HG02759 (cell line): ENCODE measurements at regions not wholly inside any gene's neighbourhood (a gene's known extent, or its start where the extent isn't known, plus 50 kb on each side); places are given as distances from the start of the nearest gene placed in this dataset.
A peak's percentile ranks its signal among the peaks of the same experiment; 100 is the strongest.

Source experiments
- ATAC-seq: cut with Tn5 transposase; IDR thresholded peaks from one replicate; pipeline ENCODE4 v1.9.1; 2021; ENCODE audit warnings: mild to moderate bottlenecking, moderate library complexity; ENCODE audit not compliant: unreplicated experiment

GRCh38 chr4:111535792-111536191 is 609.5 kb upstream of the FAM241A start:
- ATAC-seq: no peak

DNA sequence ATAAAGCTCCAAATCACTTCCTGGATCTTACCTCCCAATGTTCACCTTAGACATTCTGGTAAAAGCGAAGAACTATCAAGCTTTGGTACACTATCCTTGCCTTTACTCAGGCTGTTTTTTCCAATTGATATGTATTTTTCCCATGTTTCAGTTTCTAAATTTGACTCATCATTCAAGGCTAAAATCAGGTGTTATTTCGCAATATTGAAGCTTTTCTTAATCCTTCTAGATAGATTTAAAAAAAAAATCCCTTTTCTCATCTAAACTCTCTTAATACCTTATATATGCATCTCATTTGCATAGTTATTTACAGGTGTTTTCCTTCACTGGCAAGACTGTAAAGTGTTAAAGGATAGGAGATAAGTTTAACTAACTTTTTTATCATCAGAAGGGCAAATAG is 608.1 kb upstream of the FAM241A start:
- no peak for ATAC-seq

GRCh38 chr4:111537871-111538270 is 607.4 kb upstream of the FAM241A start:
- no peak for ATAC-seq

DNA sequence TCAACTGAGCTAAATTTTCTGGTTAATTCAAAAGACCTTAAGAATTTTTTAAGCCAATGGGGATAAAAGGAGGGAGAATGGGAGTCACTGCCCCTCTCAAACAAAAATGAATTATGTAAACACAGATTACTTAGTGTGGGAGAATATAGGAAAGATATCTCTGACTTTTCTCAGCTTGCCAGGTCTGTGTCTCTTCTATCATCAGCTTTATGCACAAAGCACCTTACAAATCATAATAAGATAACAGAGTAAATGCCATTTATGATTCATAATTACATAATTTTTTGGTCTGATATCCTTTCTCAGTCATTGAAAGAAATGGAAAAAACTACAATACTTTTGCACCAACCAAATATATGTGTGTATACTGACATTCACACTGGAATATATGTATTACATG is 604.6 kb upstream of the FAM241A start:
- ATAC-seq: no peak

GRCh38 chr4:111542056-111542455 is 603.2 kb upstream of the FAM241A start:
- ATAC-seq: no peak

GRCh38 chr4:111546881-111547280 is 598.4 kb upstream of the FAM241A start:
- ATAC-seq: no peak

DNA sequence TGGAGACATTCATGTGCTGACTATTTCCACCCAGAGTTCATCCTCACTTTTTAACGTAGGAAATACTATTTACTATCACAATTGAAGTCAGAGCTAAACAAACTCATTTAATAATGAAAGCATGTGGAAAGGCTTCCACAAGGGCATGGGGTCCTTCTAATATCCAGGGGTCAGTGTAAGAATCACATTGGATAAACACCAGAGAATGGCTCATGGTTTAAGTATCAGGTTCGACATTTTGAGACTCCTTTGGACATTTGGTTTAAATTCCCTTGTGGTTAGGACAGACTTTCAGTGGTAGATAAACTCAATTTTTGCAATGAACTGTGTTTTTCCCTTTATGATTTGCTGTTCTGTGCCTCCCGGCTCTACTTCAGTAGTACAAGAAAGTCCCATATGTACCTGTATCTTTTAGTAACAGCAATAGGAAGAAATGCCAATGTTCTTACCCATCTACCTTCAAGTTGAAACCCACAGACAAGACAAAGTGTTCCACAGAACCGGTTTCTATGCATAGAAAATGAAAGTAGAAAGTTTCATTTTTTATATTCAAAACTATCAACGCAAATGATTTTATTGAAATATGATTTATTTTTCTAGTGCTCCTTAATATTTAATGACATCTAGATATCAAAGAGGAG is 589.0 kb upstream of the FAM241A start:
- no peak for ATAC-seq

- ATAC-seq: no peak
Measured at GRCh38 chr4:111556851-111557250, 588.4 kb upstream of the FAM241A start.

GRCh38 chr4:111562826-111563225 is 582.4 kb upstream of the FAM241A start:
- ATAC-seq: no peak

GRCh38 chr4:111572470-111572869 is 572.8 kb upstream of the FAM241A start:
- no peak for ATAC-seq

GRCh38 chr4:111573386-111573785 is 571.9 kb upstream of the FAM241A start:
- ATAC-seq: no peak

- no peak for ATAC-seq
Measured at GRCh38 chr4:111579767-111580166, 565.5 kb upstream of the FAM241A start.

- ATAC-seq: no peak
Measured at GRCh38 chr4:111595456-111595855, 549.8 kb upstream of the FAM241A start.

GRCh38 chr4:111596491-111596890 is 548.8 kb upstream of the FAM241A start:
- ATAC-seq: no peak

- no peak for ATAC-seq
Measured at GRCh38 chr4:111601671-111602070, 543.6 kb upstream of the FAM241A start.

GRCh38 chr4:111602848-111603247 is 542.4 kb upstream of the FAM241A start:
- no peak for ATAC-seq

- ATAC-seq: no peak
Measured at GRCh38 chr4:111605111-111605510, 540.1 kb upstream of the FAM241A start.

DNA sequence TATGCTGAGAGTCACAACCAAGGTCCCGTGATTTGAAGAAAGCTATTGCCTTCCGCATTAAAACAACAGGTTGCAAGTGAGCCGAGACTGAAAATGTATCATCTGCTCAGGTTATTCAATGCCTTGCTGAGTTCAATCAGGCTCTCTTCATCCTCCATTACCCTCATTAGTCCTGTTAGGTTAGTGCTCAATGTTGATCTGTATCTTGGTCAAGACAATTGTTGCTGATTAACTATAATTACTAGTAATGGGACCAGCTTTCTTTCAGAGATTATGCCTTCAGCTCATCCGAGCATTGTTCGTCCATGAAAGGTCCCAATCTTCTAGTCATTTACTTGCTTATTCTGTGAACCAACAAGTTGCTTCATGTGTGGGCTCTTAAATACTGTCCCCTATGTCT is 534.6 kb upstream of the FAM241A start:
- ATAC-seq: no peak

- no peak for ATAC-seq
Measured at GRCh38 chr4:111618908-111619307, 526.3 kb upstream of the FAM241A start.

DNA sequence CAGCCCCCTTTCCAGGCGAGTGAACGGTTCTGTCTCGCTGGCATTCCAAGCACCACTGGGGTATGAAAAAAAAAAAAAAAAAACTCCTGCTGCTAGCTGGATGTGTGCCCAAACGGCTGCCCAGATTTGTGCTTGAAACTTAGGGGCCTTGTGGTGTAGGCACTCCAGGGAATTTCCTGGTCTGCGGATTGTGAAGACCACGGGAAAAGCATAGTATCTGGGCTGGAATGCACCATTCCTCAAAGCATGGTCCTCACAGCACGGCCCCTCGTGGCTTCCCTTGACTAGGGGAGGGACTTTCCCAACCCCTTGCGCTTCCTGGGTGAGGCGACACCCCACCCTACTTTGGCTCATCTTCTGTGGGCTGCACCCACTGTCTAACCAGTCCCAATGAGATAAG is 516.8 kb upstream of the FAM241A start:
- ATAC-seq: no peak

DNA sequence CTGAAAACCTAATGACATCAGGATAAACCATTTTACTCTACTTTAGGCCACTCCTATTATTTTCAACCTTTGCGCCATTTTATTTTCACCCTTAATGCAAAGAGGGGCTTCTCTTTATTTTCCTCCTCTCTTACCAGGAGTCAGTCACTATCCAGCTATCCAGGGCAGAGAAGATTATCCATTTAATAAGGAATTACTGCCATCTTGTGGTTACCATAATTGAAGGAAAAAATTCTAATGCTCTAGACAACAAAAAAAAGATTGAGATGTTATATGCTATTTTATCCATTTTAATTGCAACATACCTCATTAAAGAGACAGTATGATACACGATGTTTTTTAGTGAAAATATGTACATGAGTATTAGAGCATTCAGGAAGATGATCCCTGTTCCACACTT is 514.5 kb upstream of the FAM241A start:
- no peak for ATAC-seq

- peak; percentile 64 for ATAC-seq
Measured at GRCh38 chr4:111631215-111631999, 513.8 kb upstream of the FAM241A start.
